Psoas muscle (tissue), 7 donors: ENCODE measurements at regions not wholly inside any gene's neighbourhood (a gene's known extent, or its start where the extent isn't known, plus 50 kb on each side); places are given as distances from the start of the nearest gene placed in this dataset.
"Not testable (repeated sequence)": the region's sequence is repeated elsewhere in the genome, so short reads cannot be mapped to it uniquely, and the experiment has no call there.

ENCODE experiments used
- ATAC-seq, 4 donors: fragments of 200-7000 bp; cut with Tn5 transposase; one replicate each; pipeline ENCODE4 v1.9.1; 2020; ENCODE audit warnings: moderate library complexity in 3 of 4, mild to moderate bottlenecking in 2 of 4
- DNase-seq, 2 donors: peaks; one replicate each; pipeline ENCODE4 v3.0.0-alpha.2; 2020
- H3K27ac ChIP-seq: fragments of 200-600 bp; one replicate; pipeline ENCODE4 v1.8.0; 2022
- H3K27me3 ChIP-seq, 3 donors: fragments of 200-600 bp in 1 of 3; one replicate each; pipeline versions ENCODE4 v1.6.1 to v1.8.0; 2013 to 2022; ENCODE audit warnings: low read length in 2 of 3, mild to moderate bottlenecking in 2 of 3, moderate library complexity in 1 of 3; ENCODE audit not compliant: insufficient read depth in 3 of 3
- H3K36me3 ChIP-seq, 2 donors: fragments of 200-600 bp in 1 of 2; one replicate each; pipeline versions ENCODE4 v1.6.1 to v1.8.0; 2013 to 2022; ENCODE audit warnings: low read depth in 1 of 2, mild to moderate bottlenecking in 1 of 2, moderate library complexity in 1 of 2; ENCODE audit not compliant: insufficient read depth in 1 of 2
- H3K4me1 ChIP-seq: fragments of 200-600 bp; one replicate; pipeline ENCODE4 v1.8.0; 2022
- H3K4me3 ChIP-seq: fragments of 200-600 bp; one replicate; pipeline ENCODE4 v1.8.0; 2022; ENCODE audit warnings: mild to moderate bottlenecking
- H3K9me3 ChIP-seq: fragments of 200-600 bp; one replicate; pipeline ENCODE4 v1.8.0; 2022
- CTCF ChIP-seq: fragments of 200-600 bp; IDR thresholded peaks from one replicate; pipeline ENCODE4 v1.8.0; 2022; ENCODE audit warnings: antibody characterized with exemption
- WGBS, 3 donors: extraction: QIAGEN DNeasy Blood & Tissue Kit; methylation state at CpG; one replicate each; pipeline versions ENCODE4 v1.1.6 to v1.1.7; 2013; 5-methylcytosine and 5-hydroxymethylcytosine counted together
- intact Hi-C, 2 donors: fragments of 100-400 bp; cut with DNase I; formaldehyde crosslinking; loops; one replicate each; pipeline versions ENCODE4 v1.11.0 to v1.14.2; 2022
- donor health status: healthy with polysubstance abuse.
- donor health status: DM: no; HTN: no; CAD: no; lungs with moderate emphysema.
- donor health status: Bipolar disorder and iron deficiency.
- donor health status: healthy.
- donor health status: DM: yes; HTN: yes; CAD: no.
- donor health status: DM: no; HTN: no; CAD: no.
- donor health status: DM: yes; HTN: yes; CAD: no.

- no peak for ATAC-seq
- DNase-seq, result no peak
- Histone ChIP-seq H3K9me3 (no peaks in the 10 kb centered on the region), H3K4me3 (no peak overlapping the region), H3K4me1 (no peaks in the 10 kb centered on the region), H3K36me3 (no peaks in the 10 kb centered on the region), H3K27me3 (no peaks in the 10 kb centered on the region), H3K27ac (no peak overlapping the region)
- no peak for TF ChIP-seq CTCF
- WGBS, 3 donors, result 73 to 75% (median 75%) methylated on average over 2 of the region's 2 CpGs
- intact Hi-C loops, result no loop called here
Observed at GRCh38 chr6:119757467-119757866, 407.9 kb upstream of the MAN1A1 start.

- intact Hi-C loops, result no loop called here
- ATAC-seq, result no peak
- 59 to 68% (median 67%) methylated on average over 4 of the region's 4 CpGs for WGBS, 3 donors
- H3K36me3 ChIP-seq, result no peaks in the 10 kb centered on the region
- H3K9me3 ChIP-seq, result no peaks in the 10 kb centered on the region
- no peak overlapping the region for H3K4me3 ChIP-seq
- H3K27ac ChIP-seq, result no peak overlapping the region
- H3K4me1 ChIP-seq, result no peaks in the 10 kb centered on the region
- H3K27me3 ChIP-seq, result no peaks in the 10 kb centered on the region
- no peak for DNase-seq
- no peak for TF ChIP-seq CTCF
Observed at GRCh38 chr6:119749335-119749734, 399.8 kb upstream of the MAN1A1 start.

- H3K4me1 ChIP-seq, H3K4me3 ChIP-seq, H3K9me3 ChIP-seq, H3K27ac ChIP-seq, H3K36me3 ChIP-seq, intact Hi-C loops, H3K27me3 ChIP-seq, ATAC-seq, DNase-seq: not testable (repeated sequence)
- WGBS, 3 donors, result 74 to 85% (median 82%) methylated on average over 3 of the region's 3 CpGs
Observed at GRCh38 chr6:119748535-119748934, 399.0 kb upstream of the MAN1A1 start.

GRCh38 chr6:119742188-119742803 is 392.7 kb upstream of the MAN1A1 start:
- ATAC-seq (no peak), DNase-seq (peak; percentile 43 to 64)
- Histone ChIP-seq H3K4me1 (no peaks in the 10 kb centered on the region), H3K27ac (no peak overlapping the region), H3K9me3 (no peaks in the 10 kb centered on the region), H3K4me3 (no peak overlapping the region), H3K27me3 (no peaks in the 10 kb centered on the region), H3K36me3 (no peaks in the 10 kb centered on the region)
- intact Hi-C loops, result no loop called here
- TF ChIP-seq CTCF, result peak; percentile 45
- WGBS, 3 donors, result 3 to 12% (median 8%) methylated on average over 6 of the region's 6 CpGs

GRCh38 chr6:119739769-119740168 is 390.2 kb upstream of the MAN1A1 start:
- Histone ChIP-seq H3K36me3 (no peaks in the 10 kb centered on the region), H3K9me3 (no peaks in the 10 kb centered on the region), H3K27ac (no peak overlapping the region), H3K4me3 (no peak overlapping the region), H3K4me1 (no peaks in the 10 kb centered on the region), H3K27me3 (no peaks in the 10 kb centered on the region)
- TF ChIP-seq CTCF, result no peak
- no peak for ATAC-seq
- intact Hi-C loops, result no loop called here
- no peak for DNase-seq
- 36 to 61% (median 40%) methylated on average over 4 of the region's 4 CpGs for WGBS, 3 donors
